ENCODE measurements at regions not wholly inside any gene's neighbourhood (a gene's known extent, or its start where the extent isn't known, plus 50 kb on each side); places are given as distances from the start of the nearest gene placed in this dataset.

DNA sequence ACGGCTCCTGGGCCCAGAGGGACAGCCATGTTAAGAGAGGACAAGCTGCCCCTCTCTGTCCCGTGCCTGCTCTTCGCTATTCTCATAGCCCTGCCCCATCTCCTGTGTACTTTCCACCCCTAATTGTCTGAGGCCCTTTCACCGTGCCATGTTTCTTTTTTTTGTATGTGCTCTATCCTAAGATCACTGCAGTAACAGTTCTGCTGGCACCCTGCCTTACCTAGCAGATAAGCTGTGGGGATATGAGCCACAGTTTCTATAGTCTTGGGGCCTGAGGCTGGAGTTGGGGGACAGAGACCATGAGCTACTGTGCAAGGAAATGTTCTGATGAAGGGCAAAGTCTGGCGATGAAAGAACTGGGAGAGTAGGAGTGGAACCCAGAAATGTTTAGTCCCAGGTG, 269.5 kb upstream of the CITED2 start:
- no peak for DNase-seq (ENCODE audit: low read depth in 2 of 2)

DNA sequence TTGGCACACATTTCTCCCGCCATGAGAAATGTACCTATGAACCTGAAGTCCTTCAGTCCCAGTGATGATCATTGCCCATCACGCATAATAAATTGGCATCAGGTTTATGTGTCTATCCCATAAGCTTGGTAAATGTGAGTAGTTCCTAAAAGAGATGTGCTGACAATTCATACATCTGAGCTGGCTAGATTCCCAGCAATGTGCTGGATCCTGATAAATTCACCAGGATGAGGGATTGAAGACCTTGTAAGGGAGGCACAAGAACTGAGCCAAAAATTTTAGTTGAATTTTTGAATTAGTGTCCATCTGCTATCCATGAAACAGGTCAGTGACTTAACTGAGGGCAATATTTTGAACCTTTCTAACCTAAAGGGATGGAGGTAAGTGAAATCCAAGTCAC, 267.9 kb upstream of the CITED2 start:
- no peak for DNase-seq (ENCODE audit: low read depth in 2 of 2)

DNA sequence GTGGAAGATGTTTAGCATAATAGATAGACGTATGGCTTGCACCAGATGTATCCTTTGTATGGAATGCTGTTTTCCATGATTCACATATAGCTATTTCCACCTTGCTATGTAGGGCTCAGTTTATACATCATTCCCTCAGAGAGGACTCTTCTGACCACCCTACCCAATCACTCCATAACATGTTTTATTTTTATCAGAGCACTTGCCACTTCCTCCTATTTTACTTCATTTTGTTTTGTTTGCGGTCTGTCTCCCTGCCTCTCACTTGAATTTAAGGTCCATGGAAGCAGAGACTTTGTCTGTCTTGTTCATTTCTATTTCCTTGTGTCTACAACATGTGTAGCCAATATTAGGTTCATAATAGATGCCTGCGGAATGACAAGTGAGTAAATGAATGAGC, 266.9 kb upstream of the CITED2 start:
- no peak for DNase-seq (ENCODE audit: low read depth in 2 of 2)

DNA sequence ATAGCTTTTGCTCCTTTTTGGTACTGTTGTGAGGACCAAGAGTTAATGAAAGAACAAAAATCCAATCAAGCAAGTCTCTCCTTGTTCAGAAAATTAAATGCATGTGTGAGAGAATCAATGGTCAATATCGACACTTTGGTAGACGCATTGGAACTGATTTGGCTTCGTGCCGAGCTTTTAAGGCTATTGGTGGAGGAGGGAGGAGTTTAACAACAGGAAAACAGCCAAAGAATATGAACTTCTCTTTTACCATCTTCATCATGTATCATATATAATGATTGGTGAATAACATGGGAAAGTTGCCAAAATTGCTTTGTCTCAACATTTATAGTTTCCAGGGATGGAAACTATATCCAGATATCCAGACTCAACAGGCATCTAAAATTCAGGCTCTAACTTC, 266.5 kb upstream of the CITED2 start:
- DNase-seq (ENCODE audit: low read depth in 2 of 2), result no peak

DNA sequence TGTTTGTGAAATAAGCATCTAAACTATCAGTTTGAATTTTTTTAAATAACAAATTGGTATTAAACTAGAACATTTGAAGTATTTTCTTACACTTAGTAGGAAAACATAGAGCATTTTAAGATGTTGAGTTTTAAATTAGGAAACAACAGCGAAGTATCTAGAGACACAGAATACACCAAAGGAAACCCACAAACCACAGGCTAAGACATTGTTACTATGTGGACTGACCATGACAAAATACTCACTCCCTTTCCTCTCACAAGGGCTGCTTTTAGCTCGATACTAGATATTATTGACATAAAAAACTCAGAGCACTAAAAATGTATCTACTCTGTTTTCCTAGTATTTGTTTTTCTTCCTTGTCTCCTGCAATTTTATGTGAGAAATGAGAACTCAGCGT, 266.0 kb upstream of the CITED2 start:
- no peak for DNase-seq (ENCODE audit: low read depth in 2 of 2)

DNA sequence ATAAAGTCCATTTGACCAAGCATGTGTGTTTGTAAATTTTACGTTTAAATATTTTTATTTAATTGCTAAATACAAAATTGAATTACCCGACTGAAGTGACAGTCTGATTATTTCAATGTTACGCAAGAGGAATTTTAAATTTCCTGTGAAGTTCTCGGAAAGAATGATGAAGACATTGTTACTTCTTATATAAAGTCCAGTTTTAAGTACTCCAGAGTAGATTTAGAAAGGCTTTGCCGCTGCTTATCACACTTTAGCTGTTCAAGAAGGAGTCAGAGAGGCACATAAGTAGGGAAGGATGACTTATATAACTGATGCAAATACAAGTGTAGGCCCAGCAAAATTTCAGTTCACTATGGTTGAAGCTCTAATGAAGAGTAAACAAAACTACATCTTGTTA, 265.1 kb upstream of the CITED2 start:
- no peak for DNase-seq (ENCODE audit: low read depth in 2 of 2)

DNA sequence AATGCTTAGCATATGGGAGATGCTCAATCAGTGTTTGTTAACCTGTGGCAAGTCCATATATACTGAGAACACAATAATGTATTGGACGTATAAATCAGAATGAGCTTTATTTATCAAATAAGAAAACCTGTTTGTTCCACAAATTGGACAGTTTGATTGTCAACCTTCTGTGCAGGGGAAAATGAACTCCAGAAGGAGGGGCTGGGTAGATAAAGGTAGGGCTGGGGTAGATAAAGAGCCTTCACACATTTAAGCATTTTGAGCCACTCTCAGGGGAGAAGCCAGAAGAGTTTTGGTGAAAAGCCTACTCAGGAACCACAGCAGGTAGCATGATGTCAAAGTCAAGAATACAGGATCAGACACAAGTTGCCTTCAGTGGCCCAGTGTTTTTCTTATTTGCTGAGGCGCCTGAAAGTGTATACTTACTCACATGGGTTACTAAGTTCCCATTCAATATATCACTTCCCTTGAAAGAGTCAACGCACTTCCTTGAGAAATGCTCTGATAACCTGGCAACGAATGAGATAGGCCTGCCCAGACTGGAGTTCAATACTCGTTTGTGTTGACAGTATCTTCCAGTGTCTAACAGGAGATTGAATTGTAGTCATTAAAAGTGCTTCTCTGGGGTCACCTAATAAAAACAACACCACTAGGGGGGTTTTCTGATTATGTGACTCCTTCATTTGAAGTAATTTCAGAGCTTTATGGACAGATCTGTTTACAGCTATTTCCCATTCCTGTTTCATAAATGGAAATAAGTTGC, 263.9 kb upstream of the CITED2 start:
- no peak for DNase-seq (ENCODE audit: low read depth in 2 of 2)

DNA sequence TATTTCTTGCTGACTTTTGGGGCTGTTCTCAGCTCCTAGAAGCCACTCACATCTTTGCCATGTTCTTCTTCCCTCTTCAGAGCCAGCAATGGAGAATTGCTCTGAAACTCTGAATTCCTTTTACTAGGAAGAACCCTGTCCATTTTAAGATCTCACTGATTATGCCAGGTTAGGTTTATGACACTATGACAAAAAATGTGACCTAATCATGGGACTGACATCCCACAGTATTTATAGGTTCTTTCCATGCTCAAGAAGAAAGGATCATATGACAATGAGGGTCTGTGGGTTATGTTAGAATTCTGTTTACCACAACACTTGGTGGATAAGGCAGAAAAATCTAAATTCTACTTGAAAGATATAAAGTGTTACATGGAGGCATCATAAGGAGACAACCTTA, 263.3 kb upstream of the CITED2 start:
- no peak for DNase-seq (ENCODE audit: low read depth in 2 of 2)

DNA sequence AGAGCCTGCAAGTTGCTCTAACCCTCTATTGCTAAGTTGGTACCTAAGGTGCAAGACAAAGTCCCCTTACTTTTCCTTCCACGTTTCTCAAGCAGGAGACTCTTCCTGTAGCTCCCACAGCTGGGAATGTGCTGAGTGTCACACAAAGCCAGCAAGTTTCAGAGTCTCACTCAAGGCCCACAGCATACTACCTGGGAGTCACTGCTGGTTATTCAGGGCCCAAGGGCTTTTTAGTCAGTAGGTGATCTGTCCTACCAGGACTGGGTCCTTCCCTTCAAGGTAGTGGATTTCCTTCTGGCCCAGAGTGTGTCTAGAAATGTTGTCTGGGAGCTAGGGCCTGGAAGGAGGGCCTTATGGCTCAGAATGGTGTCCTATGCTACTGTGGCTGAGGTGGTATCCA, 261.9 kb upstream of the CITED2 start:
- no peak for DNase-seq (ENCODE audit: low read depth in 2 of 2)

DNA sequence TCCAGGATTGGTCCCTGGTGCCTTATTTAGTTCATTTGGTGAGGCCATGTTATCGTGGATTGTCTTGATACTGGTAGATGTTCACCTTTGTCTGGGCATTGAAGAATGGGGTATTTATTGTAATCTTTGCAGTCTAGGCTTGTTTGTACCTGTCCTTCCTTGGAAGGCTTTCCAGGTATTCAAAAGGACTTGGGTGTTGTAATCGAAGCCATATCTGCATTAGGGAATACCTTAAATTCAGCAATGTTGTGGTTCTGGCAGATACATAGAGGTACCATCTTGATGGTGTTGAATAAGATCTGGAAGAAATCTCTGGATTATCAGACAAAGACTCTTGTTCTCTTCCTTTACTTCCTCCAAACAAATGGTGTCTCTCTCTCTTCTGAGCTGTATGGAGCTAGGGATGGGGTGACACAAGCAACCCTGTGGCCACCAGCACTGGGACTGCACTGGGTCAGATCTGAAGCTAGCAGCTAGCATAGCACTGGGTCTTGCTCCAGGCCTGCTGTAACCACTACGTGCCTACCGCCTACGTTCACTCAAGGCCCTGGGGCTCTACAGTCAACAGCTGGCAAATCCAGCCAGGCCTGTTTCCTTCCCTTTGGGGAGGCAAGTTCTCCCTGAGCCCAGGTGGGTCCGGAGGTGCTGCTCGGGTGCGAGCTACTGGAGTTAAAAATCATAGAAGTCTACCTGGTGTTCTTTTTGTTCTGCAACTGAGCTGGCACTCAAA, 261.1 kb upstream of the CITED2 start:
- DNase-seq (ENCODE audit: low read depth in 2 of 2), result no peak

DNA sequence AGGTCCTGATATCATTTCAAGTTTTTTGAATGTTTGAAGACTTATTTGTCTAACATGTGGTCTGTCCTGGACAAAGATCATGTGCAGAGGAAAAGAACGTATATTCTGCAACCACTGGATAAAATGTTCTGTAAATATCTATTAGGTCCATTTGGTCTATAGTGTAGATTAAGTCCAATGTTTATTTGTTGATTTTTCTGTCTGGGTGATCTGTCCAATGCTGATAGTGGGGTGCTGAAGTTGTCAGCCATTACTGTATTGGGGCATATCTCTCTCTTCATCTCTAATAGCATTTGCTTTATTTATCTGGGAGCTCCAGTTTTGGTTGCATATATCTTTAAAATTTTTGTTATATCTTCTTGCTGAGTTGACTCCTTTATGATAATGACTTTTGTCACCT, 258.4 kb upstream of the CITED2 start:
- no peak for DNase-seq (ENCODE audit: low read depth in 2 of 2)

DNA sequence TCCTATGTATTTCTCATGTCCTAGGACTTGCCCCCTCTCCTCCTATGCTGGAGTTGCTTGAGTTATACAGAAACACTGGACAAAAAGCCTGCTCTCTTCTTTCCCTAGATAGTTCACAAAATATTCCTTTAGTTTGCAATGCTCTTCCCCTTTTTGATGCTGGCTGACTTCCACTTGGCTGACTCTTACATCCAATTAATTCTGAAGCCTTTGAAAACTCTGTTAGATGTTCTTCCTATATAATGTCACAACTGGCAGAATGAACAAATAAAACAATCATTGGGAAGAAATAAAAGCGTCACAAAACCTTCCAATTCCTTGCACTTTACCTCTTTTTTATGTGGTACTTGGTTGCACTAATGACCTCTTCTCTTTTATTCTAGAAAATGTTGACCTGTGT, 253.8 kb upstream of the CITED2 start:
- no peak for DNase-seq (ENCODE audit: low read depth in 2 of 2)

DNA sequence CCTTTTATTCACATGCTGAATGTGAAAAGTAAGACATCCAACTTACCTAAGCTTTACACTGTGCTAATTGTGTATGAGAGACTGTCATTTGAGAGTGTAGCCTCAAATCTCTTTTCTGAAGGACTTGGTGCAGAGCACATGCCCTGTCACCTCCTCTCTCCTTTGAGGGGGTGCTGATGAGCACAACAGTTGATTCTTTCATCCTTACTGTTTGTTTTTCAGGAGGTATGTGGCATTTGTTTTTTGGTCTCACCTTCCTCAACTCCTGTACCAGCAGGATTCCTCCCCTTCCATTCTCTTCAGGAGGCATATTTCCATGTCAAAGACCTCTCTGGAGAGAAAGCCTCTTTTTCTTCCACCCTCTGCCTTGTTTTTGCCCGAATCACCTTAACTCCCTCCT, 252.6 kb upstream of the CITED2 start:
- DNase-seq (ENCODE audit: low read depth in 2 of 2), result no peak

DNA sequence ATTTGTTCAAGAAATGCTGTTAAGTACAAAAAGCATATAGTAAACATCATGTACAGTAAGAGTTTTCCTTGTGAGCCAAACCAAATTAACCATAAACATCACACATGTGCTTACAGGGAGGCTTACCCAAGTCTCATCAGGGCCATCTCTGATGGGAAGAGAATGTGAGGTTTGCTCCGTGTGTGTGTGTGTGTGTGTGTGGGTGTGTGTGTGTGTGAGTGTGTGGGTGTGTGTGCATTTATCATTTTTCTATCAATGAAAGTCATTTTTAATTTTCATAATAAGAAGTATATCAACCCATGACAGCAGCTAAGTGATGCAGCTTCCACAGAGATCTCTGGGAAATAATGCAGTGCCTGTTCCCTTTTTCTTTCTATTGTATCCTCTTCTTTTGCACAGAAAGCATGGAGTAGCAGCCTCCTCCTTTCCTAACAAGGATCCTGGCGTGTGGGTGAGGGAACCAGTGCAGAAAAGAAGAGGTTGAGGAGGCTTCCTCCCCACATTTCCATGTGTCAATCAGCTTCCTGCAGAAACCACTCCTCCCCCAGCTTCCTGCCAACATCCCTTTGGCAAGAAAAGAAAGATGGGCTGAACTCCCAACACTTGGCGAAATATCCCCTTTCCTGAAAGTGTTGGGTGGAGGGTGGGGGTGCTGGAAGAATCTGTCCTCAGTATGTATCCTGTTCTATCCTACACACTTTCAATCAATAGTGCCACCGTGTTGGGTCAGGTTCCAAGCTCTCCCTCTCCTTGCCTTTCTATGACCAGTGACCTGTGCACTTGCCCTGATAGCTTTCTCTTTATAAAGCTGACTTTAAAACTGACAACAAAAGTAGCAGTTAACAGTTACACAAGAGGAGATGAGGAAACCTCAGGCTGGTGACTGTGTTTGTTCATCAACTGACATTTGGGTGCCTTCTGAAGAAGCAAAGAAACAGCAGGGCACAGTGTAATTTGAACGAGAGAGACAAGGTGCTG, 251.8 kb upstream of the CITED2 start:
- no peak for DNase-seq (ENCODE audit: low read depth in 2 of 2)

DNA sequence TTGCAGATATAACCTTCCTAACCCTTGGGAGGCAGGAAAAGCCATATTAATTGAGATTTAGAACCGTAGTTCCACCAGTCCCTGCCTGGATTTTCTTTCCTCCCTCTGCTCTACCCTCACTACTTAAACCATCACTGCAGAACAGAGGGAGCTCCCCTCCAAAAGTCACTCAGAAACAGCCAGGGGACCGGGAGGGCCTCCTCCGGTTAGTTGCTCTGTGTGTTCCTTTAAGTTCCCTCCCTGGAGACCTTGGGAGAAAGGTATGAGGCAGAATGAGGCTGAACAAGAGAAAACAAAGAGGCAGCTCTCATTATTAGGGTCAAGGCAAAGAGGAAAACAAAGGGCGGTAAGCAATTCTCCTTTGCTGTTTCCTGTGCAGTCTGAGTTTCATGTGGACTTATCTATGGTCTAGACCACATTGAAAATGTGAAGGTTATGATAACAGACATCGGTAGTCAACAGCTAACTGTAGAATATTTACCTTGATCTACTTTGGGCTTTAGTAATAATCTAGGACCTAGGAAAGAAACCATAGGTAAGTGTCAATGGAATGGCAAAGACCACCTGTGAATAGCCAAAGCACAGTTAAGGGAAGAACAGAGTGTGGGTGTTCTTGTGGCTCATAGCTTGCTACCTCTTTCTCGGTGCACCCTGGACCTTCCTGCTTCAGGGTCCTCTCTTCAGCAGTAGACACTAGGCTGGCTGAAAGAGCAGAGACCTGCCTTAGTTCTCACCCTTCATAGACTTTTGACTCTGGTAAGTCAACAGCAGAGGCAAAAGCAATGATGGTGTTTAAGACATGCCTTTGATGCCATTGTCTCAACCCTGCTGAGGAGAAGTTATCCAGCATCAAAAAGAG, 250.9 kb upstream of the CITED2 start:
- DNase-seq (ENCODE audit: low read depth in 2 of 2), result no peak

DNA sequence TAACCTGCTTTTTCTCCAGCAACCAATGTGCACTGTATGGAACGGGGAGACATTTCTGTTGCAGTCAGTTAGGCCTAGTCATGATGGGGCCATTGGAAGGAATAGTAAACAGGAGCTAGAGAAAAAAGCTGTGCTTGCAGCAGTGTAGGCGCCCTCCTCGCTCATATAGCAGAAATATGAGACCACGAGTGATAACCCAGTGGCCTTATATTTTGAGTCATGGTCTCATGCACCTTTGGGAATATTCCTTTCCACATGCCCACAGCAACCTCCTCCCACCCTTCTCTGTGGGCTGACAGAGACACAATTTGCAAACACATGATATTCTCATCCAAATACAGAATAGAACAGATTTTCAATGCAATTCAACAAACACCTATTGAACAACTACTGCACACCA, 248.9 kb upstream of the CITED2 start:
- no peak for DNase-seq (ENCODE audit: low read depth in 2 of 2)

DNA sequence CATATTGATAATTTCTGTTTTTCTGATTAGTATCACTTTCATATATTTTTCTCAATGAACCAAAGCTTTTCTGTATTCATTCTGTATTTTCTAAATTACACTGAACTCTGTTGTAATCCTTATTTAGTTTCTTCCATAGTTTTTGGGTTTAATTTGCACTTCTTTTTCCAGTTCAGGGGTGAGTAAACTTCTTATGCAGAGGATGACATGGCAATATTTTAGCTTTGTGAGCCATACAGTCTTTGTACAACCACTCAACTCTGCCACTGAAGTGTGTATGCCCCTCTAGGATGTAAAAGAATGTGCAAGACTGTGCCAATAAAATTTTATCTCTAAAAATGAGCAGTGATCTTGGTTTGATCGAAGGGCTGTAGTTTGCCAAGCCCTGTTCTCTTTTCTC, 239.0 kb upstream of the CITED2 start:
- DNase-seq (ENCODE audit: low read depth in 2 of 2), result no peak

DNA sequence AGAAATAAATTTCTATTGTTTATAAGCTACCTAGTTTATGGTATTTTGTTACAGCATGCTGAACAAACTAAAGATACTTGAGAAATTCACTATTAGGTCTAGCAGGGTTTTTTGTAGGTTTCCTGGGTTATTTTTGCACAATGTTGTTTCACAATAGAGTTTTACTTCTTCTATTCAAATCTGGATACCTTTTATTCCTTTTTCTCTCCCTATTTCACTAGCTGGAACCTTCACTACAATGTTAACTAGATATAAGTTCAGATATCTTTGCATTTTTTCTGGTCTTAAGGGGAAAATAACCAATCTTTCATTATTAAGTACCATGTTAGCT, 237.7 kb upstream of the CITED2 start:
- no peak for DNase-seq (ENCODE audit: low read depth in 2 of 2)

DNA sequence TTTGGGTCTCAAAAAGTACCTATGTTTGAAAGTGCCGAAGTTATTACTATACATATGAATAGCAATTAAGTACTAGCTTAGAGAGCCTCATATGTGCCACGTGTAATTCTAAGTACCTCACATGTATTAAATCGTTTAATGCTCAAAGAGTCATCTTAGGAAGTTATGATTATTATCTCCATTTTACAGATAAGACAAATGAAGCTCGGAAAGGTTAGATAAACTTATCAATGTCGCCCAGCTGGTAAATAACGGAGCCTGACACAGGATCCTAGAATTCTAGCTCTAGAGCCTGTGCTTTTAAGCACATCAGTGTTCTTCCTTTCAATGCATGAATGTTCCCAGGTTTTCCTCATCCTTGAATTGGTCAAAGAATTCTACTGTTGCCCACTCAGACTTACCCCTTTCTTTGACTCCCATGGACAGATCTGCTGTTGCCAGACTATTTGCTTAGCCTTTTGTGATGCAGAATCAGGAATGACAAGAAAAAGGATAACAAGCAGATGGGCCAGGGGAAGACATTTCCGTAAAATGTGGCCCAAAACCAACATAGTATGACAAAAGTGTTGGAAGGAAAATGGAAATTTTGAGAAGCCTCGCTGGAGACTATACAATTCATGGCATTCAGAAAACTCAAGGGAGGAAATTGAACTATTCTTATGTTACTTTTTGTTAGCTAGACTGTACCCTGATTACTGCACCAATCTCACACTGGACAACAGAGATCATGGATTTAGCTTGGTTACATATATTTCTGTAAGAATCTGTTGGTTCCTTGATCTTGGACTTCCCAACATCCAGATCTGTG, 237.1 kb upstream of the CITED2 start:
- no peak for DNase-seq (ENCODE audit: low read depth in 2 of 2)

DNA sequence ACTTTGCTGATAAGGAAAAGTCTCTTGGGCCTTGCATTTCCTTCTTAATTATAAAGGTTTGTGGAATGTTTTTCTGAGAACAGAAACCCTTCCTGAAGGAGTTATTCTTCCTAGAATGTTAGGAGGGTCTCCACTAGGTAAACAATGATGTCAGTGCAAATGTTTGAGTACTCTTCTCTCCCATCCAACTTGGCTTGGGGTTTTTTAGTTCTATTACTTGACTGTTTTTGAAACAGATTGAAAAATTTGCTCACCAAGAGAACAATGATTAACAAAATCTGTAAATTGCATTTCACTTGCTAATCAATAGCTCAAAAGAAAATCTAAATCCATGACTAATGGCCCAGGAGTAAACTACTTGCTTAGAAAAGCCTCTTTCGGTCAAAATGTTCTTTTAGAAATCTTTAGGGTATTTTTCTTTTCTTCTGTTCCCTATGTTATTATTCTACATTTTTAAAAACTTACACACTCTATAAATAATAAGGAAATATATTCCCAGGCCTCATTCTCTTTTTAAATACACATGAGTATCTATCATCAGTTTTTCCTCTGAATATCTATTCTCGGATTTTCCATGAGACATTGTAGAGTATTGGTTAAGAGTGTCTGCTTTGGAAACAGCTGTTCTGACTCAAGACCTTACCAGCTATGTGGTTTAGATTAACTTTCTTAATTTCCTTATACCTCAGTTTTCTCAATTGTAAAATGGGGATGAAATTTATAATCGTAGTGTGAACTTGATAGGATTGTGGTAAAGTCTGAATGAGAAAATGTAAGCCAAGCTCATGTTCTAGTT, 234.2 kb upstream of the CITED2 start:
- no peak for DNase-seq (ENCODE audit: low read depth in 2 of 2)
